ENCODE measurements at regions not wholly inside any gene's neighbourhood (a gene's known extent, or its start where the extent isn't known, plus 50 kb on each side); places are given as distances from the start of the nearest gene placed in this dataset.

GRCh38 chr2:240277807-240278522, 137.5 kb upstream of the OTOS start:
- WGBS, 10 experiments, result 80 to 100% (median 97%) methylated on average over 1 to 3 of the region's 3 CpGs; no CpG with 5 or more reads in 6 of the 10 experiments
- Histone ChIP-seq H3K4me1 (replicated peaks in 1 of 2) (no peaks in the 10 kb centered on the region), H3K27ac (no peak overlapping the region), H3K4me3 (no peak overlapping the region)
- in situ Hi-C loops (cut with MboI; ENCODE audit: low pct_unique_long_range_greater_than_20kb in 2 of 9, low sequenced_read_pairs in 9 of 9, unreplicated experiment in 9 of 9), result no loop called here
- peak in 1 of 8 experiments; percentile 8 for ATAC-seq (replicated peaks in 6 of 8)

- in situ Hi-C loops (cut with MboI; ENCODE audit: low pct_unique_long_range_greater_than_20kb in 2 of 9, low sequenced_read_pairs in 9 of 9, unreplicated experiment in 9 of 9), result no loop called here
- peak in 3 of 8 experiments; percentile 77 to 89 (median 84) for ATAC-seq (replicated peaks in 6 of 8)
- Histone ChIP-seq H3K27ac (no peak overlapping the region), H3K4me3 (no peak overlapping the region), H3K4me1 (replicated peaks in 1 of 2) (no peaks in the 10 kb centered on the region)
Measured at GRCh38 chr2:240278661-240279060, 138.2 kb upstream of the OTOS start.

- Histone ChIP-seq H3K4me3 (no peak overlapping the region), H3K4me1 (replicated peaks in 1 of 2) (no peaks in the 10 kb centered on the region), H3K27ac (no peak overlapping the region)
- WGBS, 10 experiments, result 0 to 87% (median 48%) methylated on average over 2 of the region's 2 CpGs; no CpG with 5 or more reads in 1 of the 10 experiments
- ATAC-seq (replicated peaks in 6 of 8), result no peak
- in situ Hi-C loops (cut with MboI; ENCODE audit: low pct_unique_long_range_greater_than_20kb in 2 of 9, low sequenced_read_pairs in 9 of 9, unreplicated experiment in 9 of 9), result no loop called here
Measured at GRCh38 chr2:240280621-240281020, 140.2 kb upstream of the OTOS start.

- Histone ChIP-seq H3K4me3 (no peak overlapping the region), H3K27ac (no peak overlapping the region), H3K4me1 (replicated peaks in 1 of 2) (no peaks in the 10 kb centered on the region)
- ATAC-seq (replicated peaks in 6 of 8), result no peak
- in situ Hi-C loops (cut with MboI; ENCODE audit: low pct_unique_long_range_greater_than_20kb in 2 of 9, low sequenced_read_pairs in 9 of 9, unreplicated experiment in 9 of 9), result no loop called here
- 39 to 100% (median 81%) methylated on average over 1 to 11 of the region's 13 CpGs; no CpG with 5 or more reads in 2 of the 10 experiments for WGBS, 10 experiments
Measured at GRCh38 chr2:240284503-240285259, 144.2 kb upstream of the OTOS start.

- in situ Hi-C loops (cut with MboI; ENCODE audit: low pct_unique_long_range_greater_than_20kb in 2 of 9, low sequenced_read_pairs in 9 of 9, unreplicated experiment in 9 of 9), result no loop called here
- Histone ChIP-seq H3K27ac (no peak overlapping the region), H3K4me3 (no peak overlapping the region), H3K4me1 (replicated peaks in 1 of 2) (no peaks in the 10 kb centered on the region)
- no peak for ATAC-seq (replicated peaks in 6 of 8)
- 35 to 100% (median 77%) methylated on average over 1 to 4 of the region's 4 CpGs; no CpG with 5 or more reads in 3 of the 10 experiments for WGBS, 10 experiments
Measured at GRCh38 chr2:240285725-240286124, 145.3 kb upstream of the OTOS start.

GRCh38 chr2:240286596-240286995, 146.1 kb upstream of the OTOS start:
- in situ Hi-C loops (cut with MboI; ENCODE audit: low pct_unique_long_range_greater_than_20kb in 2 of 9, low sequenced_read_pairs in 9 of 9, unreplicated experiment in 9 of 9), result no loop called here
- H3K27ac ChIP-seq, result no peak overlapping the region
- no peak overlapping the region for H3K4me3 ChIP-seq
- WGBS, 10 experiments, result 20 to 80% (median 60%) methylated on average over 1 to 5 of the region's 6 CpGs; no CpG with 5 or more reads in 1 of the 10 experiments
- H3K4me1 ChIP-seq (replicated peaks in 1 of 2), result peaks cover 5 to 7% of the 10 kb centered on the region in 2 donors
- ATAC-seq (replicated peaks in 6 of 8), result peak in 1 of 8 experiments; percentile 39

GRCh38 chr2:240287011-240287410, 146.6 kb upstream of the OTOS start:
- WGBS, 10 experiments, result 50 to 95% (median 80%) methylated on average over 1 to 12 of the region's 14 CpGs; no CpG with 5 or more reads in 5 of the 10 experiments
- Histone ChIP-seq H3K4me3 (no peak overlapping the region), H3K27ac (no peak overlapping the region), H3K4me1 (replicated peaks in 1 of 2) (peaks cover 10 to 11% of the 10 kb centered on the region in 2 donors)
- peak in 5 of 8 experiments; percentile 14 to 35 (median 23) for ATAC-seq (replicated peaks in 6 of 8)
- in situ Hi-C loops (cut with MboI; ENCODE audit: low pct_unique_long_range_greater_than_20kb in 2 of 9, low sequenced_read_pairs in 9 of 9, unreplicated experiment in 9 of 9), result no loop called here

GRCh38 chr2:240287496-240288086, 147.1 kb upstream of the OTOS start:
- WGBS, 10 experiments, result 50 to 60% methylated on average over 1 of the region's 11 CpGs; no CpG with 5 or more reads in 8 of the 10 experiments
- H3K4me1 ChIP-seq (replicated peaks in 1 of 2), result peaks cover 15 to 17% of the 10 kb centered on the region in 2 donors
- H3K4me3 ChIP-seq, result no peak overlapping the region
- in situ Hi-C loops (cut with MboI; ENCODE audit: low pct_unique_long_range_greater_than_20kb in 2 of 9, low sequenced_read_pairs in 9 of 9, unreplicated experiment in 9 of 9), result no loop called here
- no peak overlapping the region for H3K27ac ChIP-seq
- ATAC-seq (replicated peaks in 6 of 8), result peak in 5 of 8 experiments; percentile 32 to 76 (median 54)

GRCh38 chr2:240288087-240288521, 147.4 kb upstream of the GPC1 start:
- H3K4me3 ChIP-seq, result no peak overlapping the region
- in situ Hi-C loops (cut with MboI; ENCODE audit: low pct_unique_long_range_greater_than_20kb in 2 of 9, low sequenced_read_pairs in 9 of 9, unreplicated experiment in 9 of 9), result no loop called here
- WGBS, 10 experiments, result no CpG with 5 or more reads among the region's 7 CpGs
- ATAC-seq (replicated peaks in 6 of 8), result no peak
- H3K27ac ChIP-seq, result no peak overlapping the region
- peaks cover 20 to 22% of the 10 kb centered on the region in 2 donors for H3K4me1 ChIP-seq (replicated peaks in 1 of 2)

GRCh38 chr2:240289701-240290431, 145.6 kb upstream of the GPC1 start:
- Histone ChIP-seq H3K4me3 (no peak overlapping the region), H3K27ac (no peak overlapping the region), H3K4me1 (replicated peaks in 1 of 2) (peaks cover 29% of the 10 kb centered on the region in 2 donors)
- ATAC-seq (replicated peaks in 6 of 8), result no peak
- WGBS, 10 experiments, result 21 to 100% (median 89%) methylated on average over 2 to 7 of the region's 30 CpGs; no CpG with 5 or more reads in 4 of the 10 experiments
- in situ Hi-C loops (cut with MboI; ENCODE audit: low pct_unique_long_range_greater_than_20kb in 2 of 9, low sequenced_read_pairs in 9 of 9, unreplicated experiment in 9 of 9), result no loop called here

- H3K4me1 ChIP-seq (replicated peaks in 1 of 2), result peaks cover 29% of the 10 kb centered on the region in 2 donors
- no peak overlapping the region for H3K4me3 ChIP-seq
- 40 to 95% (median 71%) methylated on average over 1 to 12 of the region's 30 CpGs; no CpG with 5 or more reads in 2 of the 10 experiments for WGBS, 10 experiments
- in situ Hi-C loops (cut with MboI; ENCODE audit: low pct_unique_long_range_greater_than_20kb in 2 of 9, low sequenced_read_pairs in 9 of 9, unreplicated experiment in 9 of 9), result no loop called here
- ATAC-seq (replicated peaks in 6 of 8), result no peak
- no peak overlapping the region for H3K27ac ChIP-seq
Measured at GRCh38 chr2:240290432-240291336, 144.8 kb upstream of the GPC1 start.

Data from motor neuron (in vitro differentiated cells).